Prostate gland (tissue), 2 donors: ENCODE measurements at regions not wholly inside any gene's neighbourhood (a gene's known extent, or its start where the extent isn't known, plus 50 kb on each side); places are given as distances from the start of the nearest gene placed in this dataset.

Experiments
- DNase-seq: peaks from one replicate; pipeline ENCODE4 v3.0.0-alpha.2; 2019; ENCODE audit warnings: low spot score
- H3K27ac ChIP-seq, 2 donors: fragments of 200-600 bp; sonication (generic); 2 replicates each; pipeline ENCODE4 v1.5.1; 2017 to 2019
- H3K27me3 ChIP-seq: fragments of 200-600 bp; sonication (generic); replicated peaks from 2 replicates; pipeline ENCODE4 v1.5.1; 2019; ENCODE audit not compliant: insufficient read depth
- H3K36me3 ChIP-seq, 2 donors: fragments of 200-600 bp; sonication (generic); 1 replicate in 1 of 2; 2 replicates in 1 of 2; pipeline versions ENCODE4 v1.5.1 to v1.8.1; 2017 to 2019
- H3K4me1 ChIP-seq: fragments of 200-600 bp; sonication (generic); replicated peaks from 2 replicates; pipeline ENCODE4 v1.5.1; 2019
- H3K4me3 ChIP-seq, 2 donors: fragments of 200-600 bp; sonication (generic); 2 replicates each; pipeline ENCODE4 v1.5.1; 2017 to 2019
- H3K9me3 ChIP-seq: fragments of 200-600 bp; sonication (generic); 2 replicates; pipeline ENCODE4 v1.5.1; 2017
- CTCF ChIP-seq, 4 experiments: fragments of 200-600 bp in 2 of 4; fragments of 450-650 bp in 2 of 4; sonication (generic) in 2 of 4; IDR thresholded peaks; 1 replicate in 3 of 4; 2 replicates in 1 of 4; pipeline ENCODE4 v1.5.1; 2016 to 2019; ENCODE audit warnings: antibody characterized with exemption in 4 of 4, mild to moderate bottlenecking in 2 of 4, moderate library complexity in 2 of 4
- POLR2A ChIP-seq: fragments of 450-650 bp; IDR thresholded peaks from one replicate; pipeline ENCODE4 v1.6.1; 2016; ENCODE audit warnings: antibody characterized with exemption, mild to moderate bottlenecking
- POLR2AphosphoS5 ChIP-seq: sonication (generic); formaldehyde crosslinking; IDR thresholded peaks from one replicate; pipeline ENCODE4 v1.6.1; 2017; ENCODE audit warnings: antibody characterized with exemption
- WGBS: methylation state at CpG from one replicate; pipeline ENCODE4 v1.1.5; 2018; 5-methylcytosine and 5-hydroxymethylcytosine counted together
- intact Hi-C: fragments of 100-400 bp; cut with DNase I; formaldehyde crosslinking; loops from one replicate; pipeline ENCODE4 v1.14.2; 2022

GRCh38 chr3:168645180-168645579, 549.5 kb upstream of the GOLIM4 start:
- intact Hi-C loops, result no loop called here
- H3K27ac ChIP-seq, result no peak overlapping the region
- no peak for TF ChIP-seq POLR2A
- TF ChIP-seq CTCF (IDR thresholded peaks at IDR 0.05), result no peak
- DNase-seq, result no peak
- no peaks in the 10 kb centered on the region for H3K9me3 ChIP-seq
- no peak overlapping the region for H3K4me3 ChIP-seq
- H3K36me3 ChIP-seq, result no peaks in the 10 kb centered on the region
- H3K4me1 ChIP-seq, result no peaks in the 10 kb centered on the region
- 83% methylated on average over 2 of the region's 2 CpGs for WGBS
- H3K27me3 ChIP-seq, result no peaks in the 10 kb centered on the region

GRCh38 chr3:168628549-168628948, 532.8 kb upstream of the GOLIM4 start:
- DNase-seq, result no peak
- TF ChIP-seq CTCF (IDR thresholded peaks at IDR 0.05), result no peak
- no peak for TF ChIP-seq POLR2A
- TF ChIP-seq POLR2AphosphoS5, result no peak
- Histone ChIP-seq H3K27me3 (no peaks in the 10 kb centered on the region), H3K36me3 (no peaks in the 10 kb centered on the region), H3K4me1 (no peaks in the 10 kb centered on the region), H3K9me3 (no peaks in the 10 kb centered on the region), H3K4me3 (no peak overlapping the region), H3K27ac (no peak overlapping the region)
- intact Hi-C loops, result no loop called here

- H3K36me3 ChIP-seq, result no peaks in the 10 kb centered on the region
These were observed 529.8 kb upstream of the GOLIM4 start for GRCh38 chr3:168625477-168625876.

GRCh38 chr3:168624892-168625448, 529.2 kb upstream of the GOLIM4 start:
- Histone ChIP-seq H3K4me3 (no peak overlapping the region), H3K36me3 (no peaks in the 10 kb centered on the region), H3K27me3 (no peaks in the 10 kb centered on the region), H3K9me3 (no peaks in the 10 kb centered on the region), H3K27ac (no peak overlapping the region), H3K4me1 (no peaks in the 10 kb centered on the region)
- no peak for TF ChIP-seq POLR2A
- TF ChIP-seq CTCF (IDR thresholded peaks at IDR 0.05), result no peak
- TF ChIP-seq POLR2AphosphoS5, result no peak
- no peak for DNase-seq
- intact Hi-C loops, result no loop called here
- 90% methylated on average over 1 of the region's 1 CpG for WGBS

More at GRCh38 chr3:168625477-168625876, 529.8 kb upstream of the GOLIM4 start:
- Histone ChIP-seq H3K27me3 (no peaks in the 10 kb centered on the region), H3K27ac (no peak overlapping the region), H3K4me3 (no peak overlapping the region), H3K4me1 (no peaks in the 10 kb centered on the region), H3K9me3 (no peaks in the 10 kb centered on the region)
- no peak for TF ChIP-seq POLR2A
- intact Hi-C loops, result no loop called here
- DNase-seq, result no peak

GRCh38 chr3:168624195-168624594, 528.5 kb upstream of the GOLIM4 start:
- TF ChIP-seq CTCF (IDR thresholded peaks at IDR 0.05) (no peak), POLR2A (no peak), POLR2AphosphoS5 (no peak)
- H3K27ac ChIP-seq, result no peak overlapping the region
- DNase-seq, result no peak
- no peaks in the 10 kb centered on the region for H3K36me3 ChIP-seq
- H3K4me3 ChIP-seq, result no peak overlapping the region
- no peaks in the 10 kb centered on the region for H3K9me3 ChIP-seq
- intact Hi-C loops, result no loop called here
- H3K27me3 ChIP-seq, result no peaks in the 10 kb centered on the region
- no peaks in the 10 kb centered on the region for H3K4me1 ChIP-seq
